AG04450 (cell line): ENCODE measurements at regions not wholly inside any gene's neighbourhood (a gene's known extent, or its start where the extent isn't known, plus 50 kb on each side); places are given as distances from the start of the nearest gene placed in this dataset.

Experiments used
- CTCF ChIA-PET: fragments of 300-600, 350-600 bp; formaldehyde crosslinking; extraction: SDS; loops from one replicate; lab custom pipeline; 2022; ENCODE audit warnings: antibody characterized with exemption, inconsistent platforms; lab: Charles Lee
- POLR2A ChIA-PET: fragments of 350-600 bp; formaldehyde crosslinking; extraction: SDS; loops from one replicate; lab custom pipeline; 2021; ENCODE audit warnings: antibody characterized with exemption, inconsistent platforms; lab: Yijun Ruan, JAX
- DNase-seq: peaks from one replicate; pipeline ENCODE4 v3.0.0-alpha.2; 2011; ENCODE audit warnings: low read depth, low spot score
- H3K27ac ChIP-seq: one replicate; pipeline ENCODE4 v1.5.1; 2012; ENCODE audit warnings: low read depth, low read length, control low read depth
- H3K27me3 ChIP-seq: one replicate; pipeline ENCODE4 v1.6.0; 2012; ENCODE audit warnings: low read length; ENCODE audit not compliant: control insufficient read depth, insufficient read depth
- H3K4me3 ChIP-seq: 2 replicates; pipeline ENCODE4 v1.5.1; 2011; ENCODE audit warnings: mild to moderate bottlenecking, low read depth, low read length, control low read depth
- H3K9me3 ChIP-seq: 2 replicates; pipeline ENCODE4 v1.5.1; 2012; ENCODE audit warnings: low read length; ENCODE audit not compliant: control insufficient read depth, insufficient read depth
- CTCF ChIP-seq: IDR thresholded peaks from 2 replicates; pipeline ENCODE4 v1.5.1; 2011; ENCODE audit warnings: low read depth, low read length, control low read depth, inconsistent platforms

- no peak overlapping the region for H3K27ac ChIP-seq
- no peaks in the 10 kb centered on the region for H3K9me3 ChIP-seq
- H3K27me3 ChIP-seq, result peaks cover 34% of the 10 kb centered on the region
- CTCF ChIA-PET, result no interaction called here
- no peak for TF ChIP-seq CTCF
- POLR2A ChIA-PET, result no interaction called here
- DNase-seq, result no peak
- H3K4me3 ChIP-seq, result no peak overlapping the region
Observed at GRCh38 chr3:197392961-197393360, 94.5 kb upstream of the DLG1 start.

GRCh38 chr3:197381371-197381770, 83.0 kb upstream of the DLG1 start:
- Histone ChIP-seq H3K4me3 (no peak overlapping the region), H3K27ac (no peak overlapping the region), H3K9me3 (no peaks in the 10 kb centered on the region), H3K27me3 (peaks cover 18% of the 10 kb centered on the region)
- no peak for DNase-seq
- no peak for TF ChIP-seq CTCF
- POLR2A ChIA-PET, result interaction anchor here (0.7 kb wide), 1 partner anchor 13 kb away, joined by 5 read pairs; no protein-coding TSS in a partner anchor
- CTCF ChIA-PET, result no interaction called here

GRCh38 chr3:197380786-197381185, 82.4 kb upstream of the DLG1 start:
- ChIA-PET CTCF (no interaction called here), POLR2A (no interaction called here)
- Histone ChIP-seq H3K4me3 (no peak overlapping the region), H3K9me3 (no peaks in the 10 kb centered on the region), H3K27me3 (peaks cover 17% of the 10 kb centered on the region), H3K27ac (no peak overlapping the region)
- DNase-seq, result no peak
- no peak for TF ChIP-seq CTCF

GRCh38 chr3:197378985-197379718, 80.7 kb upstream of the DLG1 start:
- no peak overlapping the region for H3K27ac ChIP-seq
- ChIA-PET POLR2A (no interaction called here), CTCF (no interaction called here)
- no peak for TF ChIP-seq CTCF
- H3K9me3 ChIP-seq, result no peaks in the 10 kb centered on the region
- peaks cover 10% of the 10 kb centered on the region for H3K27me3 ChIP-seq
- DNase-seq, result no peak
- H3K4me3 ChIP-seq, result no peak overlapping the region

GRCh38 chr3:197376735-197377555, 78.5 kb upstream of the DLG1 start:
- DNase-seq, result no peak
- TF ChIP-seq CTCF, result no peak

More at GRCh38 chr3:197376735-197377555, 78.5 kb upstream of the DLG1 start:
- H3K27me3 ChIP-seq, result peaks cover 6% of the 10 kb centered on the region
- no peaks in the 10 kb centered on the region for H3K9me3 ChIP-seq
- CTCF ChIA-PET, result interaction anchor here (0.5 to 1.7 kb wide), 3 partner anchors 48 to 119 kb away, joined by 3 to 9 read pairs (median 4); no protein-coding TSS in a partner anchor
- POLR2A ChIA-PET, result interaction anchor here (0.6 to 0.7 kb wide), 2 partner anchors 57 to 79 kb away, joined by 3 to 4 read pairs; no protein-coding TSS in a partner anchor
- H3K27ac ChIP-seq, result no peak overlapping the region
- no peak overlapping the region for H3K4me3 ChIP-seq
